WERI-Rb-1 (cell line): ENCODE measurements at regions not wholly inside any gene's neighbourhood (a gene's known extent, or its start where the extent isn't known, plus 50 kb on each side); places are given as distances from the start of the nearest gene placed in this dataset.

Source experiments
- DNase-seq: peaks from one replicate; pipeline ENCODE4 v3.0.0-alpha.2; 2020
- H3K27ac ChIP-seq: fragments of 250-450 bp; sonication (Bioruptor Pico); 2 replicates; pipeline ENCODE4 v1.5.1; 2020; ENCODE audit warnings: mild to moderate bottlenecking, moderate library complexity
- H3K27me3 ChIP-seq: fragments of 250-450 bp; sonication (Bioruptor Pico); 2 replicates; pipeline ENCODE4 v1.5.1; 2021; ENCODE audit warnings: mild to moderate bottlenecking, low read depth, moderate library complexity; ENCODE audit not compliant: insufficient read depth, severe bottlenecking
- H3K36me3 ChIP-seq: fragments of 250-450 bp; sonication (Bioruptor Pico); 2 replicates; pipeline ENCODE4 v1.5.1; 2020; ENCODE audit warnings: mild to moderate bottlenecking, moderate library complexity
- H3K4me3 ChIP-seq: 2 replicates; pipeline ENCODE4 v1.5.1; 2011; ENCODE audit warnings: low read depth, mild to moderate bottlenecking, control low read depth, low read length
- H3K9me3 ChIP-seq: fragments of 250-450 bp; sonication (Bioruptor Pico); 2 replicates; pipeline ENCODE4 v1.5.1; 2021; ENCODE audit warnings: mild to moderate bottlenecking, moderate library complexity; ENCODE audit not compliant: severe bottlenecking
- TF ChIP-seq, protein P1 (sequence below): IDR thresholded peaks from 2 replicates; pipeline ENCODE4 v1.5.1; 2011; ENCODE audit warnings: low read depth, mild to moderate bottlenecking, control low read depth, inconsistent platforms, low read length

DNA sequence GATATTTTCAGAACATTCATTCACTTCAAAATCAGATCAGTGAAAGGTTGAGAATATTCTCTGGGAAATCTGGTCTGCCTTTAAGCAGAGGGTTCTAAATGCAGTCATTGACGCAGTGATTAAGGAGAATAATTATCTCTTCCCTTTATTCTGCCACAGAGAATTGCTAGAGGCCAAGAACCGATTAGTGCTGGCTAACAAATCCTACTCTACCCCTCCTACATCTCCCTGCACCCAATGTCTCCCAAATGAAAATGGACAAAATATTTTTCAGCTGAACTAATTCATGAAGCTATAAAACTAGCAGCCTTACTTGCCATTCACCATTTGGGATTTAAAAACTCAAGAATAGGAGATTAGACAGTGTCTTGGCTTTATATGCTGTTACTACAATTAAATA is 185.5 kb upstream of the SOX9 start:
- no peak overlapping the region for H3K4me3 ChIP-seq
- H3K9me3 ChIP-seq = no peaks in the 10 kb centered on the region
- H3K27ac ChIP-seq = no peak overlapping the region
- no peaks in the 10 kb centered on the region for H3K36me3 ChIP-seq
- DNase-seq = no peak
- H3K27me3 ChIP-seq = peaks cover 70% of the 10 kb centered on the region
- TF ChIP-seq, protein P1, sequence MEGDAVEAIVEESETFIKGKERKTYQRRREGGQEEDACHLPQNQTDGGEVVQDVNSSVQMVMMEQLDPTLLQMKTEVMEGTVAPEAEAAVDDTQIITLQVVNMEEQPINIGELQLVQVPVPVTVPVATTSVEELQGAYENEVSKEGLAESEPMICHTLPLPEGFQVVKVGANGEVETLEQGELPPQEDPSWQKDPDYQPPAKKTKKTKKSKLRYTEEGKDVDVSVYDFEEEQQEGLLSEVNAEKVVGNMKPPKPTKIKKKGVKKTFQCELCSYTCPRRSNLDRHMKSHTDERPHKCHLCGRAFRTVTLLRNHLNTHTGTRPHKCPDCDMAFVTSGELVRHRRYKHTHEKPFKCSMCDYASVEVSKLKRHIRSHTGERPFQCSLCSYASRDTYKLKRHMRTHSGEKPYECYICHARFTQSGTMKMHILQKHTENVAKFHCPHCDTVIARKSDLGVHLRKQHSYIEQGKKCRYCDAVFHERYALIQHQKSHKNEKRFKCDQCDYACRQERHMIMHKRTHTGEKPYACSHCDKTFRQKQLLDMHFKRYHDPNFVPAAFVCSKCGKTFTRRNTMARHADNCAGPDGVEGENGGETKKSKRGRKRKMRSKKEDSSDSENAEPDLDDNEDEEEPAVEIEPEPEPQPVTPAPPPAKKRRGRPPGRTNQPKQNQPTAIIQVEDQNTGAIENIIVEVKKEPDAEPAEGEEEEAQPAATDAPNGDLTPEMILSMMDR = no peak

DNA sequence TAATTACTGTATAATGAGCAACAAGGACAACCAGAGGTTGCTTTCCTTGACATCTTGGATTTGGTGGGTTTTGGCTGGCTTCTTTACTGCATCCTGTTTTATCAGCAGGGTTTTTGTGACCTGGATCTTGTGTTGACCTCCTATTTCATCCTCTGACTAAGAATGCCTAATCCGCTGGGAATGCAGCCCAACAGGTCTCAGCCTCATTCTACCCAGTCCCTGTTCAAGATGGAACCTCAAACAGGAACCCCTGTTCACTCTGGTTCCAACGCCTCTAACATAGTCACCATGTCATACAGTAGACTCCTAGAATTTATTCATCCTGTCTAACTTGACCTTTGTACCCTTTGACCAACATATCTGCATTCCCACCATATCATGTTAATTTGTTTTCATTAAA is 183.8 kb upstream of the SOX9 start:
- Histone ChIP-seq H3K36me3 (no peaks in the 10 kb centered on the region), H3K9me3 (no peaks in the 10 kb centered on the region), H3K27me3 (peaks cover 66% of the 10 kb centered on the region), H3K4me3 (no peak overlapping the region), H3K27ac (no peak overlapping the region)
- TF ChIP-seq, protein P1 = no peak
- no peak for DNase-seq

DNA sequence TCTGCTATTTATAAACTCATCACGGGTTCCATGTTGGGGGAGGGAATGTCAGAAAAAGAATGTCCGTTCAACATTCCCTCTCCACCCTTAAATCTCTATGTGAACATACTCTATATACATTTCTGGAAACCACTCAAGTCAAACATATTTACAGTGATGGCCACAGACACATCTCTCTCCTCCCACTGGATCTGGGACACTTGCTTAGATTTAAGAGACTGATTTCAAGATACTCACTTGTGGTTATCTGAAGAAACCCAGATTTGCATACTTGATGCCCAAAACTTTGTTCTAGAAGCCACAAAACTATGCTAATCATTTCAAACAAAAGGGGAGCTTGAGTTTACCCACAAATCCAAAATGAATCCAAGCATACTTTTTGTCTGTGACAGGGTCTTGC is 182.9 kb upstream of the SOX9 start:
- Histone ChIP-seq H3K4me3 (no peak overlapping the region), H3K36me3 (no peaks in the 10 kb centered on the region), H3K27me3 (peaks cover 70% of the 10 kb centered on the region), H3K27ac (no peak overlapping the region), H3K9me3 (peaks cover under 1% of the 10 kb centered on the region)
- DNase-seq = no peak
- TF ChIP-seq, protein P1 = no peak

DNA sequence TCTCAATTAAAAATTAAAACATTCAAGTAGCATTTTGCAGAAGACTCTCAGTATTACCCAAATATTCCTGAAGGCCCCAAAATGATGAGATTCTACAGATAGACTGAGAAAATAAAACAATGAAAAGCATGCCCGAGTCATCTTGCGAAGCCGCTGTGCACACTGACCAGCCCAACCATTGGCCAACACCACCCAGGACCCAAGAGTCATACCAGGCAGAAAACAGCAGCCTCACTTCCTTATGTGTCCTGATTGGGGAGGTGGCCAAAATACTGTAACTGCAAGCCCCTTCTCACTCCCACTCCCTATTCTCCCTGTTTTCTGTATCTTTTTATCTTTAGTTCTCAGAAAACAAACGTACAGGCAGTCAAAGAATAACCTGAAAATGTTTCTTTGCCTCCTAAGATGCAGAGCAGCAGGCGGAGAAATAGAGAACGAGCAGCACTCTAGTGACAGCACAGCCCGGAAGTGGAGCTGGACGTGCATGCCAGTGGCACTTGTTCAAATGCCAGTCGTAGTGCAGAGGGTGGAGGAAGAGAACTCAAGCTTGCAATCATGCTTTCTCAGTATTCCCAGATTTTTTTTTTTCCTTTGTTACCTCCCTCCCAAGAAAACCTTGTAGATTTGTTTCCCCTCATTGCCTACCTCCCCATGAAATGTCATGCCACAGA is 182.3 kb upstream of the SOX9 start:
- Histone ChIP-seq H3K4me3 (no peak overlapping the region), H3K36me3 (no peaks in the 10 kb centered on the region), H3K27ac (no peak overlapping the region), H3K27me3 (peaks cover 70% of the 10 kb centered on the region), H3K9me3 (peaks cover 2% of the 10 kb centered on the region)
- TF ChIP-seq, protein P1 = no peak
- no peak for DNase-seq

DNA sequence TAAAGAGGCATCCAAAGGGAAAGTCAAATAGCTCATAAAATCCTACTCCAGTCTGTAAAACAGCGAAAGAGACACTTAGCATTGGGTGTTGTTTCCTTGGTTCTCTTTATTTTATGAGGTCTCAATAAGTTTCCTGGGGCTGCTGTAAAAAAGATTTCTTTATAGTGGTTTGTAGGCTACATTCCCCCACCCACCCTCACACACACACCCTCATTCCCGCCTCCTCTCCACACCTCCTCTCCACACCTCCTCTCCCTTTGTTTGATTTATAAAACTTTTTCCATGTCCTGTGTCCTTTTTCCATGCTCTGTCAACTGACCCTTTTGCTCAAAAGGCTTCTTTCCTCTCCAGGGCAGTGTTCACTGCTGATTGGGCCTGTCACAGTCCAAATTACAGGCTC is 178.9 kb upstream of the SOX9 start:
- Histone ChIP-seq H3K27me3 (peaks cover 71% of the 10 kb centered on the region), H3K36me3 (no peaks in the 10 kb centered on the region), H3K4me3 (no peak overlapping the region), H3K9me3 (peaks cover 2% of the 10 kb centered on the region), H3K27ac (no peak overlapping the region)
- TF ChIP-seq, protein P1 = no peak
- DNase-seq = no peak

DNA sequence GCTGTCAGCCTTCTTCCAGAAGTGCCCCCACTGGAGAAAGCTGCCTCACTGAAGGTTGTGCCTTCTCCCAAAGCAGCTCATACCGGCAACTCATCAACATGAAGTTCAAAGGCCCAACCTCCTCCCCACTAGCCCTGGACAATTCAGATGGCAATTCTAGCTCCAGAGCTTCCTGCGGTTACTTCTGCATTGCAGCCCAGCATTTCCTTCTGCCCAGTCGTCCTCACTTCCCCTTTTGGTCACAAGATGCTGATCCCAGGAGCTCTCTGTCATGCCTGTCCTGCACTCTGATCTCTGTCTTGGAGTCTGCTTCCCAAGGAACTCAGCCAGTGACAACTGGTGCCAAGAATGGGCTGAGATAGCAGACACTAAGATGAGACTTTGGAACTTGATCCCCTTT is 178.2 kb upstream of the SOX9 start:
- Histone ChIP-seq H3K27me3 (peaks cover 71% of the 10 kb centered on the region), H3K36me3 (no peaks in the 10 kb centered on the region), H3K4me3 (no peak overlapping the region), H3K9me3 (peaks cover 2% of the 10 kb centered on the region), H3K27ac (no peak overlapping the region)
- DNase-seq = no peak
- TF ChIP-seq, protein P1 = no peak
